GM21723 (cell line): ENCODE measurements at regions not wholly inside any gene's neighbourhood (a gene's known extent, or its start where the extent isn't known, plus 50 kb on each side); places are given as distances from the start of the nearest gene placed in this dataset.
A peak's percentile ranks its signal among the peaks of the same experiment; 100 is the strongest.
"Not testable (repeated sequence)": the region's sequence is repeated elsewhere in the genome, so short reads cannot be mapped to it uniquely, and the experiment has no call there.

Source experiments
- ATAC-seq: cut with Tn5 transposase; IDR thresholded peaks from one replicate; pipeline ENCODE4 v1.9.1; 2021; ENCODE audit warnings: mild to moderate bottlenecking, moderate library complexity; ENCODE audit not compliant: unreplicated experiment

DNA sequence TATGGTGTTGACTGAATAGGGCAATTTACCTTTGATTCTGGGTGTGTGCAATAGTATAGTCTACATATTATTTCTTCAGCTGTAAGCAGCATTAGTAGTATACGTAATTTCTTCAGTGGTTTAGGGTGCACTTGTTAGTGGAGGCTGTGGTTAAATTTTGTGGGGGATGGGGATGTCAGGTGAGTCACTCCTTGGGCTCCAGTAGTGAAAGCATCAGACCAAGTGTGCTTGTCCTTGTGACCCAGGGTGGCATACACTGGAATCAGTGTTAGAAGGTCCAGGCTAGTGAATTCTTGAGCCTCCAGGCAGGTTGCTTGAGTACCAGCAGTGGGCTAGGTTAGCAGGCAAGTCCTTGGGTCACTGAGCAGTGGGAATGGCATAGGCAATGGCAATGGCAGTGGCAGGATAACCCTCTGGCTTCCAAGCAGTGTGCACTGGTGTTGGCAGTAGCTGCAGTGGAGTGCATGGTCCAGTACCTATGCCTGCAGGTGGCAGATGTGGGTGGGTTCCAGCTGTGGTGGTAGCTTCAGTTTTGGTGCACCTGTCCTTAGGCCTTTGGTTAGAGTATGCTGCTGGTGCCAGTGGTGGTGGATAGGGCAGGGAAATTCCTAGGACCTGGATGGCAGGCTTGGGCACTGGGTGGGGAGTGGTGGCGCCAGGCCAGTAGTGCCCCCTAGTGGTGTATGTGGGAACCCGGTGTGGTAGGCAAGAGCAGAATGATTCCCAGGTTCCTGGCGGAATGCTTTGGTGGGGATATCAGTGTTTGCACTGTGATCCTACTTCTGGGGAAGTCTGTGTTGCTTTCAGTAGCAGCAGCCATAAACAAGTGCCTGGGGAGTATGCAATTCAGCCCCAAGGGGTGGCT, 531.0 kb downstream of the SMARCA1 start:
- no peak for ATAC-seq

DNA sequence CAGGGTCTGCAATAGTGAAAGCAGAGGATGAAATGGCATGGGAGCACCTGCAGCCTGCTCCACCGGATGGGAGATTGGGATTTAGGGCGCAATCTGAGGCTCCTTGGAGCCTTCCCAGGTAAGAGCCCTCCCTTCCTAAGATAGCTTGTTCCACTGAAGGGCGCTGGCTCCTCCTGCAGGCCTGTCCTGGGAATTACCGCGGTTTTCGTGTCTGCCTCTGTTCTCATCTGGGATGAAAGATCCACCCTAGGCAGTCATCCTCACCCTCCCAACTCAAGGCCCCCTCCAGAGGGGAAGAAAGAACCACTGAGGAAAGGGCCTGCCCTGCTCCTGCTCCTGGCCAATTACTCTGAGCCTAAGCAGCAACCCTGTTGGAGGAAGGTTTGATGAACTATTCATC, 547.5 kb downstream of the SMARCA1 start:
- ATAC-seq = peak; percentile 76

DNA sequence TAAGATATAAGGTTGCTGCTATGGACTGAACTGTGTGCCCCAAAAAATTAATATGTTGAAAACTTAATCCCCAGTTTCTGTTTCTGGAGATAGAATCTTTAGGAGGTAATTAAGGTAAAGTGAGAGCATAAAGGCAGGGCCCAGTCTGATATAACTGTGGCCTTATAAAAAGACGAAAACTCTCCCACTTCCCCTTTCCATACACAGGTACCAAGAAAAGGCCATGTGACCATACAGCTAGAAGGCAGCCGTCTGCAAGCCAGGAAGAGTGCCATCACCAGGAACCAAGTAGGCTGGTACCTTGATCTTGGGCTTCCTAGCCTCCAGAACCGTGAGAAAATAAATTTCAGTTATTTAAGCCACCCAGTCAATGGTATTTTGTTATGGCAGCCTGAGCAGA, 550.3 kb downstream of the SMARCA1 start:
- no peak for ATAC-seq

DNA sequence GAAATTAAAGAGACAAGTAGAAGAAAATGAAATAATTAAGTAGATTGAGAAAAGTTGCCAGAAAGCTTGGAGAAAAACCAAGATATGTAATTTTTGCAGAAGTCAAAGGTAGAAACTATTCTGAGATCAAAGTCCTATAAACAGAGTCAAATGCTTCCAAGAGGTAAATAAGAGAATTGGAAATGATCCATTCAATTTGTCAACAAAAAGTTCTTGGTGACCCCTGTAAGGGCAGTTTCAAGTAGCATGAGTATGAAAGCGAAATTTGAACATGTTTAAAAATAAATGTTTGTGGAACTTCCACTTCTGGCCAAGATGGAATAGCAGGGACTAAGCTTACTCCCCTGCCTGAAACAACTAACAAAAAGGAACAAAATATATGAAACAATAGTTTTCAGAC, 562.0 kb downstream of the SMARCA1 start:
- ATAC-seq = no peak

- ATAC-seq = not testable (repeated sequence)
These were observed 568.6 kb downstream of the SMARCA1 start for GRCh38 chrX:128954697-128955096.

GRCh38 chrX:128931071-128931470, 592.2 kb downstream of the SMARCA1 start:
- ATAC-seq = no peak

- ATAC-seq = no peak
These were observed 593.8 kb downstream of the SMARCA1 start for GRCh38 chrX:128929271-128930057.

DNA sequence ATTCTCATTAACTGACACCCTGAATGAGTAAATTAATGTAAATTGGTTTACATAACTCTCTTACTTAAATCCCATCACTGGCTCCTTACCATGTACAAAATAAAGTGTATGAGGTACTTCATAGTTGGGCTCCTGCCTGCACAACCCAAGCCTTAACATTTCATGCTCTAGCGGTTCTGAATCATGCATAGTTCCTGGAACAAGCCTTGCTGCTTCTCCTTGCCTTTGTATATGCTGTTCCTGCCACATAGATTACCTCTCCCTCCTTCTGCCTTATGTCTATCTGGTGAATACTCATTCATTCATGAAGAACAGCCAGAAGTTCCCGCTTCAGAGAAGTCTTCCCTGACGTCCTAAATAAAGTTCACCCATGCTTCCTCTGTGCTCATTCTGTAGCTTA, 594.7 kb downstream of the SMARCA1 start:
- ATAC-seq = no peak

GRCh38 chrX:128927363-128927762, 595.9 kb downstream of the SMARCA1 start:
- ATAC-seq = no peak

DNA sequence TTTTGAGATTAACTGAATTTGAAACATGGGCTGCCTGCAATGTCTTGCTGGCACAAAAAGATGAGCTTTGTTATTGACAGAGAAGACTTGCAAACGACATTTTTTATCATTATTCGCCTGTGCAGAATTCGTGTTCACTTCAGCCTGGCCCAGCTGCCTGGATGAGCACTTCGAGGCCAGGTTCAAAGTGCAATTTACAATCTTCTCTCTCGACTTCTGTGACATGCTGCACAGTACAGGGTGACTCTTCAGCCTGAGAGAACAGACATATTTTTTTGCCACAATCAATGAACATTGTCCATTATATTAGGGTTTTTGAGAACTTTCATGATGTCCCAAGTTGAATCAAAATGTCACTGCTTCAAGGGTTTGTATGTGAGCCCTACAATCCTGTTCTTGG, 616.5 kb downstream of the SMARCA1 start:
- no peak for ATAC-seq

DNA sequence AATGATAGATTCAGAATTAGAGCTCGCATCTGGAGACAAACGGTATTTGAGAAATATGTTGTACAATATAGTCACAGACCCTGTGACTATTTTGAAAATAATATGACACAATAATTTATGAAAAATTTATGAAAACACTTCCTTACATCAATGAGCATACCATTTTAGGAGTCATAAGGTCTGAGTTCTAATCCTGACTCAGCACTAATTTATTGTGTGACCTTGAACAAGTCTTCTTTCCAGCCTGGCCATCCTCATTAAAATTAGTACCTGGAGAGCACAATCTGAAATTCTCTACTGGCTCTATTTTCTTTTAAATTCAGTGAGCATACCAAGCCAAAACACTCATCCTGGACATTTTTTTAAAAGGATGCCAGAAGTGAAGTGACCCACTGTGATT, 622.3 kb downstream of the SMARCA1 start:
- ATAC-seq = no peak

DNA sequence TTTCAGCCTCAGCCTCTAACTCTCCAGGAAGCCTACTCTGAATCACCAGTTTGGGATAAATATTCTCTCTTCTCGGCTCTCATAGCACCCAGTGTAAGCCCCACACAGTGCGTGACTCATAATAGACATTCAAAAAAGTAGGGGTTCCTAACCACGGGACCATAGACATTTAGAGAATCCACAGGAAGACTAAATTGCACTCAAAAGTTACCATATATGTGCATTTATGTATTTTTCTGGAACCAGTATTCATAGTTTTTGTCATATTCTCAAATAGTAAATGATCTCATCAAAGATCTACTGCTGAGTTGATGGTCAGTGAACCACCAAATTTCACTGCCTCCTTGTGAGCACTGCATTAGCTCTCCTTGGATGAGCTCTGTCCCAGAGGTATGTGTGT, 625.7 kb downstream of the SMARCA1 start:
- ATAC-seq = no peak

DNA sequence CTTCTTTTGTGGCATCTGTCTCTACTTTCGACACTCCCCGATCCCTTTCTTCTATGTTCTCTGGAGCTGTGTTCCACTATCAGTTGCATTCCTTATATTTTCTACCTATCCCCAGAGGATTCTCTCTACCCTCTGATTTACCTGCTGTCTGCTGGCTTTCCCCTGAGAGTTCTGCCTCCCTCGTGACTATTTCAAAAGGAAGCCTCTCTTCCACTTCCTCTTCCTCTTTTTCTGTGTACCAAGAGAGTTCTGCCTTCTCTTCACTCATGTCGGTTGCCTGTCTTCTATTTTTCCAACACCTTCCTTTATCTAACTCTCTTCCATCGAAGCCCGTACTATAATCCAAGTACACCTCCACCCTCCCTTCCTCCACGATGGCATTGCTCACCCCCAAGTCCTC, 631.7 kb downstream of the SMARCA1 start:
- ATAC-seq = no peak

- ATAC-seq = no peak
These were observed 638.9 kb downstream of the SMARCA1 start for GRCh38 chrX:128884430-128884829.

DNA sequence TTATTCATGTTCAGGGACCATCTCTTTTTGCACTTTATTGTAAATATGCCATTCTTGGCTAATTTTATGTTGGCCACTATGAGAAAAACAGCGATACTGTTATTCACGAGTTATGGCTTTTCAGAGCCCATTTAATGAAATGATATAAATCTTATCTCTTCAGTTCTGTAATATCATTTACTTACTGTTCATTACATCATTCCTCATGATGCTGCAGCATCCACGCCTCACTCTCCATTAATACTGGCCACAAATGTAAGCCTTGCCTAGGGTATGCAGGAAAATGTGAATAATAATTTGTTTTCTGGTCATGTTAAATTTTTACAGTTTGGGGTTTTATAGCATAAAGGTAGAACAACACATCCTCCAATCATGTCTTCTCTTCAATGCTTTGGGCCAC, 639.6 kb downstream of the SMARCA1 start:
- no peak for ATAC-seq

GRCh38 chrX:128870361-128870760, 652.9 kb downstream of the SMARCA1 start:
- no peak for ATAC-seq

DNA sequence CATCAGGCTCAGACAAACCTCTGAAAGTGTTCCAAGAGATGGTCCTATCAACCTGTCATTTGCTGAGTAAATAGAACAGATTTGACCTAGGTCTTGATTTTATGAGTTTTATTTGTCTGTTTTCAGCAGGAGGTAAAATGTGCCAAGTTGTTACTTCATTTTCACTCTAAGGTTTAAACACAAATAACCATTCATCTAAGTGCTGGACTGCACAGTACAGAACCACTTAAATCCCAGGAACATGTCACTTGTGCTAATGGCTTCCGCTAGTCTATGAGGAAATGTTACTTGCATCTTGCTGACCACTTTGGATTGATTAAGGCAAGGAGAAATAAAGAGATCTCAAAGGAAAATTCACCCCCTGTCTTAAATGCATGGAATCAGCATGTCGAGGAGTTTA, 660.7 kb downstream of the SMARCA1 start:
- ATAC-seq = no peak

GRCh38 chrX:128848374-128848773, 674.9 kb downstream of the SMARCA1 start:
- no peak for ATAC-seq

DNA sequence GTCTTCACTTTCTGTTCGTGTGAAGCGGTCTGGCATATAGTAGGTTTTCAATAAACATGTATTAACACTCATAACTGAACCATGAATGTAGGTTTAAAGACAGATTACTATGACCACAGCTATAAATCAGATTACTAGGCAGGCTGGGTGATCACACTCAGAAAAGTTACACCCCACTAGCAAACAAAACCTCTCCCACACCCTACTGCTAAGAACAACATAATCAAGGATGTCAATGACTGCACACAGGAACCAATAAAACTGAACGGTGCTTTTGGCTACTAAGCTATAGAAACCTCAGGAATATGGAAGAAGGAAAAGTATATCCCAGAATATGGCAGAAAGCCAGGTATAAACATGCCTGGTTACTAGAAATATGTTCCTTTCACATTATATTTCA, 676.9 kb downstream of the SMARCA1 start:
- ATAC-seq = no peak

- no peak for ATAC-seq
These were observed 704.6 kb downstream of the SMARCA1 start for GRCh38 chrX:128818690-128819089.

DNA sequence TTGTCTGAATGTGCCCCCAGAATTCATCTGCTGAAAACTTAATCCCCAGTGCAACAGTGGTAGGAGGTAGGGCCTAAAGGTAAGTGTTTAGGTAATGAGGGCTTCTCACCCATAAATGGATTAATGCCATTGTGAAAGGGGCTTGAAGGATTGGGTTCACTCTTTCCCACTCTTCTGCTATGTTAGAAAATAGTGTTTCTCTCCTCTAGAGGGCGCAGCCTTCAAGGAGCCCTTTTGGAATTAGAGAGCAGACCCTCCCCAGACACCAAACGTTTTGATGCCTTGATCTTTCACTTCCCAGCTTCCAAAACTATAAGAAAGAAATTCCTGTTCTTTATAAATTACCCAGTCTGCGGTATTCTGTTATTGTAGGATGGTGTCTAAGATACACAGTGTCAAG, 706.4 kb downstream of the SMARCA1 start:
- no peak for ATAC-seq

DNA sequence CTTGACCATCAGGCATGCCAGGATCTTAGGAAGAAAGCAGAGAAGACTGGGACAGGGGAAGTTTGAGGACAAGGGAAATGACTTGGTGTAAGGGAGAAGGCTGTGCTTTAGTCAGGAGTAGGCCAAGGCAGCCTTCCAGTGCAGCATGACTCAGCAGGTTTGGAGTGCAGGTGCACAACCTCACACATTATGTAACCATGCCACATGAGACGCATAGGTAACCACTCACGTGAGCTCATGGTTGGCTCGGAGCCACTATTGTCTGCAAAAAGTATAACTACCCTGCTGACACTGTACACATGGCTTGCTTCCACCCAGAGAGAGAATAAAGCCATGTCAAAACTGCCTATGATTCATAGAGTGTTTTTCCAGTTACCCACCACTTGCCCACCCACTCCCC, 715.9 kb downstream of the SMARCA1 start:
- ATAC-seq = no peak
